Stimulated activated CD4-positive, alpha-beta T cell treated with anti-CD3 and anti-CD28 coated beads, Interleukin-1b, Interleukin-23, amount 100 ng/mL, for 24 hours (primary cell): ENCODE measurements at regions not wholly inside any gene's neighbourhood (a gene's known extent, or its start where the extent isn't known, plus 50 kb on each side); places are given as distances from the start of the nearest gene placed in this dataset.

Source experiments
- DNase-seq, 4 experiments: peaks; one replicate each; pipeline ENCODE4 v3.0.0-alpha.2; 2020; ENCODE audit warnings: low read depth in 4 of 4, low spot score in 1 of 4

GRCh38 chr3:162774613-162775100 lies 1278.0 kb downstream of the OTOL1 start:
- no peak for DNase-seq

- DNase-seq = no peak
Measured at GRCh38 chr3:162776148-162776547, 1279.5 kb downstream of the OTOL1 start.

GRCh38 chr3:162777118-162777517 lies 1280.5 kb downstream of the OTOL1 start:
- DNase-seq = no peak

GRCh38 chr3:162780313-162780712 lies 1283.7 kb downstream of the OTOL1 start:
- DNase-seq = no peak

- DNase-seq = no peak
Measured at GRCh38 chr3:162799910-162800309, 1303.3 kb downstream of the OTOL1 start.

GRCh38 chr3:162802228-162802965 lies 1305.8 kb downstream of the OTOL1 start:
- no peak for DNase-seq

- DNase-seq = no peak
Measured at GRCh38 chr3:162810776-162811175, 1314.2 kb downstream of the OTOL1 start.

GRCh38 chr3:162842549-162843216 lies 1346.1 kb downstream of the OTOL1 start:
- DNase-seq = no peak

- DNase-seq = no peak
Measured at GRCh38 chr3:162845918-162846317, 1349.3 kb downstream of the OTOL1 start.

- DNase-seq = no peak
Measured at GRCh38 chr3:162847511-162847910, 1350.9 kb downstream of the OTOL1 start.

- no peak for DNase-seq
Measured at GRCh38 chr3:162863579-162863978, 1367.0 kb downstream of the OTOL1 start.

GRCh38 chr3:162865466-162865865 lies 1368.9 kb downstream of the OTOL1 start:
- no peak for DNase-seq

- no peak for DNase-seq
Measured at GRCh38 chr3:162879021-162879562, 1382.5 kb downstream of the OTOL1 start.

GRCh38 chr3:162884373-162884772 lies 1387.8 kb downstream of the OTOL1 start:
- no peak for DNase-seq

- no peak for DNase-seq
Measured at GRCh38 chr3:162892921-162893793, 1396.5 kb downstream of the OTOL1 start.

- no peak for DNase-seq
Measured at GRCh38 chr3:162897291-162897690, 1400.7 kb downstream of the OTOL1 start.

GRCh38 chr3:162932503-162932902 lies 1435.9 kb downstream of the OTOL1 start:
- no peak for DNase-seq

GRCh38 chr3:162933656-162934055 lies 1437.0 kb downstream of the OTOL1 start:
- DNase-seq = no peak

GRCh38 chr3:162936706-162937105 lies 1440.1 kb downstream of the OTOL1 start:
- DNase-seq = no peak

GRCh38 chr3:162938083-162938482 lies 1441.5 kb downstream of the OTOL1 start:
- DNase-seq = no peak

- DNase-seq = no peak
Measured at GRCh38 chr3:162945626-162946025, 1449.0 kb downstream of the OTOL1 start.
